OCI-LY1 (cell line): ENCODE measurements at regions not wholly inside any gene's neighbourhood (a gene's known extent, or its start where the extent isn't known, plus 50 kb on each side); places are given as distances from the start of the nearest gene placed in this dataset.

ENCODE experiments used
- H2AFZ ChIP-seq: fragments of 200-600 bp; sonication (generic), shearing (Covaris generic); 2 replicates; pipeline ENCODE4 v1.6.0; 2014; ENCODE audit warnings: antibody characterized with exemption, mild to moderate bottlenecking, low read length
- H3F3A ChIP-seq: fragments of 200-600 bp; sonication (generic), shearing (Covaris generic); 2 replicates; pipeline ENCODE4 v1.6.0; 2014; ENCODE audit warnings: mild to moderate bottlenecking, antibody characterized with exemption, low read length, moderate library complexity; ENCODE audit not compliant: insufficient read depth
- H3K27ac ChIP-seq: fragments of 200-600 bp; sonication (generic); 2 replicates; pipeline ENCODE4 v1.5.1; 2014; ENCODE audit warnings: low read length, mixed run types, mild to moderate bottlenecking, low read depth; ENCODE audit not compliant: poor library complexity, severe bottlenecking
- H3K27me3 ChIP-seq: fragments of 200-600 bp; sonication (generic); 2 replicates; pipeline ENCODE4 v1.6.0; 2014; ENCODE audit warnings: antibody characterized with exemption, mild to moderate bottlenecking, low read length, moderate library complexity; ENCODE audit not compliant: insufficient read depth
- H3K36me3 ChIP-seq: fragments of 200-600 bp; sonication (generic); 2 replicates; pipeline ENCODE4 v1.6.1; 2014; ENCODE audit warnings: mild to moderate bottlenecking, antibody characterized with exemption, low read length, moderate library complexity, mixed read lengths; ENCODE audit not compliant: insufficient read depth
- H3K4me1 ChIP-seq: fragments of 200-600 bp; sonication (generic); 2 replicates; pipeline ENCODE4 v1.5.1; 2014; ENCODE audit warnings: mild to moderate bottlenecking, low read length, moderate library complexity; ENCODE audit not compliant: insufficient read depth, severe bottlenecking
- H3K4me2 ChIP-seq: fragments of 200-600 bp; sonication (generic), shearing (Covaris generic); 2 replicates; pipeline ENCODE4 v1.6.1; 2014; ENCODE audit warnings: low read length
- H3K4me3 ChIP-seq: fragments of 200-600 bp; sonication (generic); 2 replicates; pipeline ENCODE4 v1.5.1; 2014; ENCODE audit warnings: low read length, low read depth, mild to moderate bottlenecking, mixed read lengths; ENCODE audit not compliant: poor library complexity, severe bottlenecking
- H3K79me2 ChIP-seq: fragments of 200-600 bp; shearing (Covaris generic); 2 replicates; pipeline ENCODE4 v1.6.1; 2016; ENCODE audit warnings: mixed run types, low read length, mixed read lengths; ENCODE audit not compliant: insufficient read depth
- H3K9ac ChIP-seq: fragments of 200-600 bp; sonication (generic), shearing (Covaris generic); 2 replicates; pipeline ENCODE4 v1.6.1; 2014; ENCODE audit warnings: mild to moderate bottlenecking, low read length, mixed read lengths
- H3K9me2 ChIP-seq: fragments of 200-600 bp; sonication (generic), shearing (Covaris generic); 2 replicates; pipeline ENCODE4 v1.6.1; 2014; ENCODE audit warnings: low read depth, mild to moderate bottlenecking, low read length, mixed read lengths
- H3K9me3 ChIP-seq: fragments of 200-600 bp; shearing (Covaris generic); 2 replicates; pipeline ENCODE4 v1.6.1; 2014; ENCODE audit warnings: low read length, mixed read lengths
- H4K20me1 ChIP-seq: fragments of 200-600 bp; sonication (generic), shearing (Covaris generic); 2 replicates; pipeline ENCODE4 v1.6.0; 2016; ENCODE audit warnings: mild to moderate bottlenecking, low read length; ENCODE audit not compliant: insufficient read depth
- CTCF ChIP-seq: fragments of 200-600 bp; sonication (generic), shearing (Covaris generic); IDR thresholded peaks from 2 replicates; pipeline ENCODE4 v1.5.1; 2017; ENCODE audit warnings: mild to moderate bottlenecking, antibody characterized with exemption, low read length, moderate library complexity, mixed read lengths
- EZH2 ChIP-seq: fragments of 200-600 bp; sonication (generic), shearing (Covaris generic); IDR thresholded peaks from 2 replicates; pipeline ENCODE4 v1.8.0; 2017; ENCODE audit warnings: borderline replicate concordance, mixed run types, mild to moderate bottlenecking, antibody characterized with exemption, low read length, moderate library complexity, mixed read lengths

- H3K4me3 ChIP-seq: no peak overlapping the region
- no peaks in the 10 kb centered on the region for H3K79me2 ChIP-seq
- H3K9ac ChIP-seq: no peak overlapping the region
- peaks cover 16% of the 10 kb centered on the region for H3K9me3 ChIP-seq
- no peaks in the 10 kb centered on the region for H3K9me2 ChIP-seq
- no peak overlapping the region for H3K4me2 ChIP-seq
- peaks cover 6% of the 10 kb centered on the region for H3F3A ChIP-seq
- no peak overlapping the region for H2AFZ ChIP-seq
- TF ChIP-seq EZH2: no peak
- TF ChIP-seq CTCF: no peak
- no peaks in the 10 kb centered on the region for H3K4me1 ChIP-seq
- no peaks in the 10 kb centered on the region for H3K36me3 ChIP-seq
- H3K27ac ChIP-seq: no peak overlapping the region
- no peaks in the 10 kb centered on the region for H3K27me3 ChIP-seq
- H4K20me1 ChIP-seq: no peaks in the 10 kb centered on the region
Measured at GRCh38 chr10:4337563-4337962, 488.4 kb upstream of the AKR1E2 start.

DNA sequence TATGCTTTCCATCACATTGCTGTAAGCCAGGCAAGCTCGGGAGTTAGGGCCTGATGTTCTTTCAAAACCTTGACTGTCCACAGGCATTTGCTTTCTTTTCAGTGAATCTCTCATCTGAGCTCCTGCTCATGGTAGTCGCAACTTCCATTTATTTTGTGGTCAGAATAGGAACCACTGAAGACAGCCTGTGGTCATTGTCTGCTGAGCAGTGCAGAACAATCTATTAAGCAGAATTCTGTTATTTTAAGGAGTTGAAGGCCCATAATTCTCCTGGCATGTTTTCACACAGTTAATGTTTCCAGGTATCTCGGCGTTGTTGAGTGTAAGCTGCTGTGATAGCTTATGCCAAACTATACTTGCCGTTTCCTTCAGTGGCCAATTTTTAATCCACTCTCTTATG, 491.1 kb upstream of the AKR1E2 start:
- no peak overlapping the region for H2AFZ ChIP-seq
- H3F3A ChIP-seq: peaks cover 6% of the 10 kb centered on the region
- TF ChIP-seq CTCF: no peak
- H3K4me1 ChIP-seq: no peaks in the 10 kb centered on the region
- no peaks in the 10 kb centered on the region for H3K9me2 ChIP-seq
- no peaks in the 10 kb centered on the region for H3K79me2 ChIP-seq
- no peaks in the 10 kb centered on the region for H4K20me1 ChIP-seq
- no peak overlapping the region for H3K9ac ChIP-seq
- no peak overlapping the region for H3K27ac ChIP-seq
- H3K27me3 ChIP-seq: no peaks in the 10 kb centered on the region
- H3K9me3 ChIP-seq: peaks cover 18% of the 10 kb centered on the region
- H3K36me3 ChIP-seq: no peaks in the 10 kb centered on the region
- no peak overlapping the region for H3K4me3 ChIP-seq
- H3K4me2 ChIP-seq: no peak overlapping the region

- Histone ChIP-seq H3K9me3 (peaks cover 18% of the 10 kb centered on the region), H3K27ac (no peak overlapping the region), H2AFZ (no peak overlapping the region)
Measured at GRCh38 chr10:4334015-4334414, 492.0 kb upstream of the AKR1E2 start.

More at GRCh38 chr10:4334015-4334414, 492.0 kb upstream of the AKR1E2 start:
- H3K4me1 ChIP-seq: no peaks in the 10 kb centered on the region
- H3K4me3 ChIP-seq: no peak overlapping the region
- no peaks in the 10 kb centered on the region for H3K9me2 ChIP-seq
- H3K9ac ChIP-seq: no peak overlapping the region
- no peaks in the 10 kb centered on the region for H4K20me1 ChIP-seq
- H3K36me3 ChIP-seq: no peaks in the 10 kb centered on the region
- no peaks in the 10 kb centered on the region for H3K27me3 ChIP-seq
- H3K79me2 ChIP-seq: no peaks in the 10 kb centered on the region
- no peak for TF ChIP-seq EZH2
- no peak for TF ChIP-seq CTCF
- H3K4me2 ChIP-seq: no peak overlapping the region
- peaks cover 6% of the 10 kb centered on the region for H3F3A ChIP-seq
